Mesenchymal stem cell (in vitro differentiated cells and primary cell): ENCODE measurements at regions not wholly inside any gene's neighbourhood (a gene's known extent, or its start where the extent isn't known, plus 50 kb on each side); places are given as distances from the start of the nearest gene placed in this dataset.
"Not testable (repeated sequence)": the region's sequence is repeated elsewhere in the genome, so short reads cannot be mapped to it uniquely, and the experiment has no call there.

Experiments
- DNase-seq: peaks from one replicate; pipeline ENCODE4 v3.0.0-alpha.2; 2013
- H2AFZ ChIP-seq: one replicate; pipeline ENCODE4 v1.6.1; 2013; ENCODE audit warnings: low read depth, mild to moderate bottlenecking, control low read depth, inconsistent platforms, low read length, moderate library complexity
- H2AK5ac ChIP-seq: 2 replicates; pipeline ENCODE4 v1.6.1; 2013; ENCODE audit warnings: low read length, moderate library complexity, mild to moderate bottlenecking, inconsistent platforms; ENCODE audit not compliant: severe bottlenecking
- H2BK120ac ChIP-seq: one replicate; pipeline ENCODE4 v1.6.1; 2013; ENCODE audit warnings: low read depth, mild to moderate bottlenecking, inconsistent platforms, low read length, moderate library complexity
- H2BK12ac ChIP-seq, 2 experiments: one replicate each; pipeline ENCODE4 v1.6.1; 2013; ENCODE audit warnings: inconsistent platforms in 2 of 2, low read length in 2 of 2, mild to moderate bottlenecking in 2 of 2, moderate library complexity in 2 of 2, control low read depth in 1 of 2
- H2BK15ac ChIP-seq: one replicate; pipeline ENCODE4 v1.6.1; 2013; ENCODE audit warnings: mild to moderate bottlenecking, low read depth, inconsistent platforms; ENCODE audit not compliant: poor library complexity, severe bottlenecking
- H2BK5ac ChIP-seq: 2 replicates; pipeline ENCODE4 v1.6.1; 2013; ENCODE audit warnings: low read depth, mild to moderate bottlenecking, low read length, control low read depth, inconsistent platforms; ENCODE audit not compliant: poor library complexity, severe bottlenecking
- H3K14ac ChIP-seq, 2 experiments: one replicate each; pipeline ENCODE4 v1.6.1; 2013; ENCODE audit warnings: inconsistent platforms in 2 of 2, low read length in 2 of 2, control low read depth in 1 of 2, mild to moderate bottlenecking in 1 of 2, moderate library complexity in 1 of 2
- H3K18ac ChIP-seq, 2 experiments: one replicate each; pipeline ENCODE4 v1.6.1; 2013; ENCODE audit warnings: inconsistent platforms in 2 of 2, low read length in 2 of 2, control low read depth in 1 of 2, low read depth in 1 of 2, mild to moderate bottlenecking in 1 of 2
- H3K23ac ChIP-seq, 2 experiments: one replicate each; pipeline ENCODE4 v1.6.1; 2013; ENCODE audit warnings: inconsistent platforms in 2 of 2, low read length in 2 of 2, mild to moderate bottlenecking in 2 of 2, moderate library complexity in 2 of 2, control low read depth in 1 of 2
- H3K27ac ChIP-seq: 2 replicates; pipeline ENCODE4 v1.5.1; 2013; ENCODE audit warnings: mild to moderate bottlenecking, moderate library complexity, low read length, control low read depth, inconsistent platforms; ENCODE audit not compliant: poor library complexity, severe bottlenecking
- H3K27me3 ChIP-seq, 2 experiments: 2 replicates each; pipeline versions ENCODE4 v1.6.1 to v1.7.0; 2013; ENCODE audit warnings: low read length in 2 of 2, mild to moderate bottlenecking in 2 of 2, moderate library complexity in 2 of 2, control low read depth in 1 of 2, inconsistent platforms in 1 of 2; ENCODE audit not compliant: control insufficient read depth in 1 of 2, insufficient read depth in 1 of 2
- H3K36me3 ChIP-seq, 2 experiments: 2 replicates each; pipeline versions ENCODE4 v1.6.1 to v1.7.0; 2013; ENCODE audit warnings: low read length in 2 of 2, control low read depth in 1 of 2, inconsistent platforms in 1 of 2, low read depth in 1 of 2, mild to moderate bottlenecking in 1 of 2; ENCODE audit not compliant: insufficient read depth in 2 of 2, control insufficient read depth in 1 of 2
- H3K4ac ChIP-seq, 2 experiments: one replicate each; pipeline ENCODE4 v1.6.1; 2013; ENCODE audit warnings: inconsistent platforms in 2 of 2, low read length in 2 of 2, mild to moderate bottlenecking in 2 of 2, moderate library complexity in 2 of 2, control low read depth in 1 of 2, low read depth in 1 of 2
- H3K4me1 ChIP-seq: 2 replicates; pipeline ENCODE4 v1.6.1; 2013; ENCODE audit warnings: low read depth, low read length, control low read depth; ENCODE audit not compliant: control insufficient read depth, insufficient read depth
- H3K4me2 ChIP-seq: 2 replicates; pipeline ENCODE4 v1.6.1; 2013; ENCODE audit warnings: low read length, mild to moderate bottlenecking, inconsistent platforms; ENCODE audit not compliant: poor library complexity, severe bottlenecking
- H3K4me3 ChIP-seq, 2 experiments: 2 replicates each; pipeline versions ENCODE4 v1.5.1 to v1.7.0; 2013; ENCODE audit warnings: low read length in 2 of 2, mild to moderate bottlenecking in 2 of 2, control low read depth in 1 of 2, low read depth in 1 of 2; ENCODE audit not compliant: insufficient read depth in 1 of 2
- H3K79me1 ChIP-seq: replicated peaks from 2 replicates; pipeline ENCODE4 v1.6.1; 2013; ENCODE audit warnings: mild to moderate bottlenecking, control low read depth, low read length, inconsistent platforms; ENCODE audit not compliant: poor library complexity, severe bottlenecking
- H3K9ac ChIP-seq: 2 replicates; pipeline ENCODE4 v1.7.0; 2013; ENCODE audit warnings: mild to moderate bottlenecking, low read length, moderate library complexity
- H3K9me3 ChIP-seq: 2 replicates; pipeline ENCODE4 v1.7.0; 2013; ENCODE audit warnings: mild to moderate bottlenecking, low read length; ENCODE audit not compliant: control insufficient read depth
- H4K8ac ChIP-seq: one replicate; pipeline ENCODE4 v1.6.1; 2013; ENCODE audit warnings: inconsistent platforms, mild to moderate bottlenecking, low read length, moderate library complexity
- H4K91ac ChIP-seq: one replicate; pipeline ENCODE4 v1.6.1; 2013; ENCODE audit warnings: mild to moderate bottlenecking, low read length, inconsistent platforms
- WGBS: methylation state at CpG from one replicate; pipeline ENCODE4 v1.1.7; 2013; ENCODE audit warnings: mixed read lengths; 5-methylcytosine and 5-hydroxymethylcytosine counted together

- Histone ChIP-seq H3K4ac (no peak overlapping the region), H3K79me1 (no peaks in the 10 kb centered on the region), H2AK5ac (no peak overlapping the region), H4K91ac (no peak overlapping the region), H3K4me2 (no peak overlapping the region), H2BK120ac (no peak overlapping the region), H3K14ac (no peak overlapping the region), H3K27ac (no peak overlapping the region), H3K9me3 (no peaks in the 10 kb centered on the region), H3K23ac (no peak overlapping the region), H2BK12ac (no peak overlapping the region), H3K9ac (no peak overlapping the region), H2AFZ (no peak overlapping the region), H3K36me3 (no peaks in the 10 kb centered on the region), H3K4me1 (no peaks in the 10 kb centered on the region), H4K8ac (no peak overlapping the region), H3K27me3 (peaks cover 0 to 16% of the 10 kb centered on the region in 2 experiments), H2BK5ac (no peak overlapping the region), H3K4me3 (no peak overlapping the region), H2BK15ac (no peak overlapping the region), H3K18ac (no peak overlapping the region)
- no peak for DNase-seq
- 56% methylated on average over 5 of the region's 5 CpGs for WGBS
Measured at GRCh38 chr20:59483481-59483880, 120.9 kb upstream of the PHACTR3 start.

GRCh38 chr20:59484228-59484627, 120.1 kb upstream of the PHACTR3 start:
- no peak overlapping the region for H2AK5ac ChIP-seq
- H3K4ac ChIP-seq = no peak overlapping the region
- no peak overlapping the region for H2BK15ac ChIP-seq
- H3K23ac ChIP-seq = no peak overlapping the region
- no peak for DNase-seq
- no peaks in the 10 kb centered on the region for H3K9me3 ChIP-seq
- H3K4me2 ChIP-seq = no peak overlapping the region
- H4K91ac ChIP-seq = no peak overlapping the region
- no peaks in the 10 kb centered on the region for H3K79me1 ChIP-seq
- no peak overlapping the region for H3K14ac ChIP-seq
- no peak overlapping the region for H3K18ac ChIP-seq
- no peak overlapping the region for H4K8ac ChIP-seq
- no peak overlapping the region for H2BK5ac ChIP-seq
- H3K9ac ChIP-seq = no peak overlapping the region
- H3K36me3 ChIP-seq = no peaks in the 10 kb centered on the region
- no peak overlapping the region for H2BK12ac ChIP-seq
- peaks cover 0 to 18% of the 10 kb centered on the region in 2 experiments for H3K27me3 ChIP-seq
- 74% methylated on average over 6 of the region's 6 CpGs for WGBS
- no peak overlapping the region for H2AFZ ChIP-seq
- no peak overlapping the region for H2BK120ac ChIP-seq
- no peak overlapping the region for H3K27ac ChIP-seq
- H3K4me3 ChIP-seq = no peak overlapping the region
- no peaks in the 10 kb centered on the region for H3K4me1 ChIP-seq

DNA sequence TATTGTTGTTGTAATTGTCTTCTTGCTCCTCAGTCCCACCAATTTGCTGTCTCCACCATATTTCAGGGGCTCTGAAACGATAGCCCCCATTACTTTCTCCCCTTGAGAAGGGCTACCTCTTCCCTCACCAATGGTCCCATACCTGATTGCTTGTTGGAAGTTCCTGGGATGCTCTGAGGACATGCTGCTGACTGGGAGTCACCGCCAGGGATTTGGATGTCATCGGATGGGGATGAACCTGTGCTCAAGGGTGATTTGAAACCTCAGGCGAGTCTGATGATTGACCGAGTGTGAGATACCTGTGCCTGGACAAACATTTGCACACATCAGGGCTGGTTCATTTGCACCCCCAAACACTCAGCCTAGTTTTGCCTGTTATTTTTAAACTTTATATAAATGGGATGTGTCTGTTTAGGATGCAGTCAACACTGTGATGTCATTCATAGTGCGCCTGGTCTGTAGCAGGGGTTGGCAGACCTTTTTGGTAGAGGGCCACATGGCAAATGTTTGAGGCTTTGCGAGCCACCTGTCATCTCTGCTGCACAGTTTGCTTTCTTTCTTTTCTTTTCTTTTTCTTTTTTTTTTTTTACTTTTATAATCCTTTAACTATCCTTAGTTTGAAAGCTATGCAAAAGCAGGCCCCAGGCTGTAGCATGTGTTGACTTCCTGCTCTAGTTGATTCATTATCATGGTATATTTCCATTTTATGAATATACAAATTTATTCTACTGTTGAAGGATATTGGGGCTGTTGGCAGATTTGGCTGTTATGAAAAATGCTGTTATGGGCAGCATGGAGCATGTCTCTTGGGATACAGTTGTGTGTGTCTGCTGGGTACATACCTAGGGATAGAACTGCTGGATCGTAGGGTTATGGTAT, 118.5 kb upstream of the PHACTR3 start:
- Histone ChIP-seq H3K4me2 (no peak overlapping the region), H4K8ac (no peak overlapping the region), H3K14ac (no peak overlapping the region), H2BK15ac (no peak overlapping the region), H3K4ac (no peak overlapping the region), H3K36me3 (no peaks in the 10 kb centered on the region), H2AFZ (peak overlapping the region; percentile 42), H3K18ac (no peak overlapping the region), H3K9me3 (no peaks in the 10 kb centered on the region), H3K23ac (no peak overlapping the region), H2BK120ac (no peak overlapping the region), H3K4me1 (no peaks in the 10 kb centered on the region), H3K9ac (no peak overlapping the region), H3K4me3 (no peak overlapping the region), H3K79me1 (no peaks in the 10 kb centered on the region), H2BK12ac (no peak overlapping the region), H4K91ac (no peak overlapping the region), H2AK5ac (no peak overlapping the region), H3K27ac (no peak overlapping the region), H3K27me3 (peaks cover 0 to 18% of the 10 kb centered on the region in 2 experiments), H2BK5ac (no peak overlapping the region)
- 81% methylated on average over 4 of the region's 8 CpGs for WGBS
- no peak for DNase-seq

DNA sequence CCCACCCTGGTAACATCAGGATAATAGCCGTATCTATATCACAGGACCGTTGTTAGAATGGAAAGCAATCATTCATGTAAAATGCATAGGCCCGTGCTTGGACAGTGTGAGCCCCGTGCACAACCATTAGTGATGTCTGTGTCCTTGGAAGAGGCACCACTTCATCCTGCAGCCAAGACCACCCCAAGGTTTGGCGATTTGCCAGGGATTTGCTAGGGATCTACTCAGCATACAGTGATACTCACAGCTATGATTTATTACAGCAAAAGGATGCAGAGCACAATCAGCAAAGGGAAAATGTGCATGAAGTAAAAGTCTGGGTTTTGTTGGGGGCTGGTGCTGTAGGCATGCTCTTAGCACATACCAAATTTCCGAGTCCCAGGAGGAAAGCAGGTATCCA, 115.9 kb upstream of the PHACTR3 start:
- DNase-seq, H4K8ac ChIP-seq, H3K4me3 ChIP-seq, H3K14ac ChIP-seq, H3K9me3 ChIP-seq, H3K23ac ChIP-seq, H2BK12ac ChIP-seq, H3K27ac ChIP-seq, H2AK5ac ChIP-seq, H3K18ac ChIP-seq, H4K91ac ChIP-seq, H2BK120ac ChIP-seq, H3K36me3 ChIP-seq, H3K79me1 ChIP-seq, H3K4me2 ChIP-seq, H2AFZ ChIP-seq, H3K9ac ChIP-seq, H3K4me1 ChIP-seq, H2BK15ac ChIP-seq, H2BK5ac ChIP-seq, H3K27me3 ChIP-seq, H3K4ac ChIP-seq: not testable (repeated sequence)
- 74% methylated on average over 5 of the region's 6 CpGs for WGBS
